ENCODE measurements at regions not wholly inside any gene's neighbourhood (a gene's known extent, or its start where the extent isn't known, plus 50 kb on each side); places are given as distances from the start of the nearest gene placed in this dataset.

DNA sequence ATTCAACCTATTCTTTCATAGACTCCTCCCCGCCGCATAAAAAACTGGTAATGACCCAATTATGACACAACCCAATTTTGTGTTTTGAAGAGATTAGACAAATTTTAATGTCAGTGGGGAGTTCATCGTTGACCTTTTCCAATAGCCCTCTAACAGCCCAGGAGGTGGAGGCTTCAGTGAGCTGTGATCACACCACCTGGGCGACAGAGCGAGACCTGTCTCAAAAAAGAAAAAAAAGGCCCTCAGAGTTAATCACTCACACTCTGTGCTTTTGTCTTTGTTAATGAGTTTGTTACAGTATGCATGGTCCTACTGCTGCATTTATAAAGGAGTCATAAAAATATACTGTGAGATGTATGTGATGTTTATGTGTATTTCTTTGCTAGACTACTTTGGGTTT, 510.6 kb downstream of the CPS1 start:
- no peak for DNase-seq
- ATAC-seq = no peak

GRCh38 chr2:211068108-211068780, 511.8 kb downstream of the CPS1 start:
- DNase-seq = no peak
- ATAC-seq = no peak

DNA sequence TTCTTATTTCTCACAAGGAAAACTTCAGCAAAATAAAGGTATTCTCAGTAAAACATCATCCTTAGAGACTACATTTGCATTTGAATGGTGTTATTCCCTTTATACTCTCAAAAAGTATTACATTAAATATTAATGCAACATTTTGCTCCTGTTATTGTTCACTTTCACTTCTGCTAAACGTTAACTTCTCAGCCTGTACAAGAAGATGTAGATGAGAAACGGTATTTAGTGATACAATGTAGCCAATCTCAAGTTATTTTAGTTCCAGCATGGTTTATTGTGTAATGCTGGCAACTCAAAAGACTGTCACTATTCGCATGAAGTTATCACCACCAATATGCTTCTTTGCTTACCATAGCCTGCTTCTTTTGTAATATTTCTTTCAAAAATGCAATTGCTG, 514.1 kb downstream of the CPS1 start:
- ATAC-seq = no peak

GRCh38 chr2:211077216-211077767, 520.9 kb downstream of the CPS1 start:
- DNase-seq = no peak
- no peak for ATAC-seq

More for the DNA sequence above, 514.1 kb downstream of the CPS1 start:
- no peak for DNase-seq

GRCh38 chr2:211084352-211084751, 528.0 kb downstream of the CPS1 start:
- no peak for ATAC-seq
- DNase-seq = no peak

DNA sequence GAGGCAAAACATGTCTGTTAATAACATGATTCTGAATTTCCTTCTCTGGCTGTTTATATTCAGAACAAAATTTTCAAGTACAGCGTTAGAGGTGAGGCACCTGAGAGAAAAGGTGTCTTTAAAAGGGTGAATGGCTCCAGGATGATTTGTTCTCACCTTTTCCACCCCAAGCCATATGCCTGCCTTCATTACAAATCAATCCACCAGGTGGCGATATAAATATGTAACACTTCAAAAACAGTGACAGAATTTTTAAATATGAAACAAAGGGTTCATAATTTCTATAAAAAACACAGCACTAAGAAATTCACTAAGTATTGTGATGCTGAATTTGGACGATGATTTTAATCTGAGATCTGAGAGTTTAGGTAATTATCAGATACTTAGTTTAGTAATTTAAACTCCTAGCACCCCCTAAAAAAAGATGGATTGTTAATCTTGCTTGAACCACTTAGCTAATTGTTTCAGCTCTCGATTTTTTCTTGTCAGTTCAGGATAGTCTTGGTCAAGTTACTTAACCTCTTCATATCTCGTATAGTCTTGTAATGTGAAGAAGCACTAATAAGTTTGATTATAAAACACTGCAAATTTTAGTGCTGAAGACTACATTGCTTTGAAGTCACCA, 528.8 kb downstream of the CPS1 start:
- ATAC-seq (no peak), DNase-seq (no peak)

DNA sequence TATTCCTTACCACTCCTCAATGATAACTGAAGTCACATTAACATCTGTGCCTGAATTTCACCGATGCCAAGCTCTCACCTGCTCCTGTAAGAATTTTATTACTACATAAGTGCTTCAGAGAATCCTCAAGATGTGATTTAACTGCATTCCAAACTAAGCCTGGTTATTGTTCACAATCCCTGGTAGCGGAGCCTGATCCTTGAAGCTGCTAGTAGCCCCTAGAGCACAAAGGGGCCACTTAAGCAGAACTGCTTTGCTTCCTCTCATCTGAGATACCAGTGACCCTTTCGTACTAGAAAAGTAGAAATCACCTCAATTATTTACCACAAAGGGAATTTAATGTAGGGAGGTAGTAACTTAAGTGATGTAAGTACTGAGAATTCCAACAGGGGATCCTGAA, 529.6 kb downstream of the CPS1 start:
- ATAC-seq (no peak), DNase-seq (no peak)

GRCh38 chr2:211089127-211089526, 532.7 kb downstream of the CPS1 start:
- DNase-seq = no peak
- no peak for ATAC-seq

DNA sequence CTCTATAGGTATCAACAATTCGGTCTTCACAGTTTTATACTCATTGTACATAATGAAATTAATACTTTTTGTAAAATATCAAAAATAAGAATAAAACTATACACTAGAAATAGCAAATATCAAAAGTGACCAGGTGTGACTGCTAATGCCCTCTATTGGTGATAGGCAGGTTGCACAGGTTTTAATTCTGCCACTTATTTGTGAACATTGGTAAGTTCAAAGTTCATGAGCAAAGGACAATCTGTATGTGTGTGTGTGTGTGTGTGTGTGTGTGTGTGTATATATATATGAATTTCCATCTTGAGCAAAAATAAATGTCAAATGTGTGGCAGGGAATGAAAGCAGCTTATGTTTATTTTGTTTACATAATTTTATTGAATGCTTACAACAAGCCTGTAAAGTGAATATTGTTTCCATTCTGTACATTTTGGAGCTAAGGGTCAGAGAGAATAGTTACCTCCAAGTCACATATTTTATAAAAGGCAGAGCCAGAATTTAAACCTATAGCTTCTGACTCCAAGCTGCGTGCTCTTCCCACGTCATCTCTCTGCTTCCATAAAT, 537.4 kb downstream of the CPS1 start:
- DNase-seq = no peak
- ATAC-seq = no peak

GRCh38 chr2:211103989-211104388, 547.6 kb downstream of the CPS1 start:
- ATAC-seq = no peak
- no peak for DNase-seq

DNA sequence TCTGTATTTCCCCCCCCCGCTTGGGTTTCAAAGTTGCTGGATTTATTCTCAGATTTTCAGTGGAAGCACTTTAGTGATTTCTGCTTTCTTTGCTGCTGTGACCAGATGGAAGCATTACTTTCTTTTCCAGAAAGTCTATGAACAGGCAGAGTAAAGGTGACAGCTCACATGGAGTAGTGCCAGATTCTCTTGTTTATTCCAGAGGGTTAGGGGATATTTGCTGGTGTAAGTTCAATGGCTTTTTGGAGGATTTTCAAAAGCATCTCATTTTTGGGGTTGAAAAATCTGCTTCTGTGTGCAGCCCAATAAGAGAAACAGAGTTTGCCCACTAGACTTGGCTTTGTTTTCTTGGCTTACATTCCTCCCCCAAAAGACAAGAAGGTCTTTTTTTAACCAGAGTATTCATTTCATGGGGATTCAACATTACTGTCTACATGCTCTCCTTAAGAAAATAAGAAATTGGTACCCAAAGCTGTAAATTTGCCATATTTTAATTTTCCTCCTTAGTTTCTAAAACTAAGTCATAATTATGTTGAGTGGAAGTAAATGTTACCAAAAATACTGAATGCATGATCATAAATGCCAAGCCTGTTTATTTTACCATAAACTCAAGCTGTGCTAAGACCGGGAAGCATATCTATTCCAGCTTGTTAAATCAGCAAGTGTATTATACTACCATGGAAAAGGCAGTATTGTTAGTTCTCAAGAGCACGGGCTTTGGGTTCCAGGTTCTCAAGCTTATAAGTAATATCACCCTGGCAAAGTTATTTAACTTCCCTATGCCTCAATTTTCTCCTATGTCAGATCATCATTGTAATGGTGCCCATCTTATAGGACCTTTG, 557.2 kb downstream of the CPS1 start:
- DNase-seq (no peak), ATAC-seq (no peak)

DNA sequence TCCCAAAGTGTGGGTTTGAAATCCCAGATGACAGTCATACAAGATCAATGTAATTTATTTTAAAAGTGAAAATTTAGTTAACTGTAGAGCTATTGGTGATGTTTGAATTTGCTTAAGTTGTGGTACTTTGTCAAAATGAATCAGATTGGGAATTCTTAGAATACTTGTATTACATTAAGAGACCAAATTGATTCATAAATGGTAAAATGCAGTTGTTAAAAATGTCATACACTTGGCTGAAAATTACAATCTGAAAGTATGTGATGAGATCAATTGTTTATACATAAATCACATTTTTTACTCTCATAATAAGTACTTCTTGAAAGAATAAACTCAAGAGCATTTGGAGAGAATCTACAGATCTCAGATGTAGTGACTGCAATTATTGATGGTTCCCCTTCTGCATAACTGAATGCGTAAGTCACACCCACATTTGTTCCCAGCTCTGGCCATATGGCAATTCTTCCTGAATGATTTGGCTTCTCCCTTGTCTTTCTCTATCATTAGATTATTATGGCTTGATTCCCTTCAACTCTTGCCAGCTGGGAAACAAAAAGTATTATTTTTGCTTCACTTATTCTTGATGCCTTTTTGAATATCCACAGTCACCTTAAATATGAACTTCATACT, 558.5 kb downstream of the CPS1 start:
- ATAC-seq (no peak), DNase-seq (no peak)

GRCh38 chr2:211117026-211117425, 560.6 kb downstream of the CPS1 start:
- DNase-seq (no peak), ATAC-seq (no peak)

GRCh38 chr2:211126256-211126655, 569.9 kb downstream of the CPS1 start:
- ATAC-seq (no peak), DNase-seq (no peak)

- no peak for DNase-seq
- no peak for ATAC-seq
Observed at GRCh38 chr2:211127501-211127900, 571.1 kb downstream of the CPS1 start.

DNA sequence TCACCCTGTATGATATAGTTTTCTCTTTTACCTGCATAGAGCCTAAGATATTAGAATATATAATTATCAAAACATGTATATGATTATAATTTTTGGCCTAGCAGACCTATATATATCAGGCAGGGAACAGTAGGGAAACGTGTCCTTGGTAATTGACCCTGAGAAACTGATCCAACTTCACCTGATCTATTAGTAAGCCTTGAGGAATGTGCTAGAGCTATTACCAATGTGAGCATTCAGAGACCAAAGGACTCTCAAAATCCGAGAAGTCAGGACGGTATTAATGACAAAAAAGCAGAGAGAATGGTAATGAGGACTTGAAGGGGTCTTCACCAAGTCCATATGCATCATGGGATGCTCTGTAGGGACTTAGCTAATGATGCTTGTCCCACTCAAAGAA, 571.9 kb downstream of the CPS1 start:
- ATAC-seq (no peak), DNase-seq (no peak)

DNA sequence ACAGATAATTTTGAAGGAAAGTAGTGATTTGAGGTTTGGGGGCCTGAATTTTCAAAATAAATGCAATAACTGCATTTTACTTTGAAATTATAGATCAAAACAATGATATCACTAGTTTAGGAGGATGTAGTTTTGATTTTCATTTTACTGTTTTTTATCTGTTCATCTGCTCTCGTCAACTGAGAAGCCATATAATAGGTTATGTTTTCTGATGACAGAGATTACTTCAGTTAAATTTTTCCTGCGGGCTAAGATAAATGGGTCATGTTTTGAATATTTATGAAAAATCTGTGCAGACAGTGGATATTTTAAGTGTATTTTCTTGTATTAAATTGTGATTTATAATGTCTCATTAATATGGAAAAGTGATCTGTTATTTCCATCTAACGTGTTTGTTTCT, 573.4 kb downstream of the CPS1 start:
- DNase-seq = no peak
- ATAC-seq = no peak

DNA sequence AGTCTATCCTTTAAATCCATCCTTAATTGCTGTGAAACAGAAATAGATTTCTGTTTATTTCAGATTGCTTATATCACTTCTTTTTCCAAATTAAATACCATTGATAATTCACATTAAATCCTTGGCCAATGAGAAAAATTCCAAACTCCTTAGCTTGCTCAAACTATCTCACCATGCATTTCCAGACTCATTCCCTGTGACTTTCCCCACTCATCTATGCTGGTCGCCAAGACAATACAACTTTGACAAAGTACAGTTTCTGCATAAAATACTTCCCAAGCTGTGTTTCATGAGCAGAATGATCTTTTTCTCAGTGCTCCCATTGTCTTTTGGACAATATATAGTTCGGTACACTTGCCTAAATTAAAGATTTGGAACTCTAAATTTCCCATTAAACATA, 575.6 kb downstream of the CPS1 start:
- ATAC-seq (no peak), DNase-seq (no peak)

GRCh38 chr2:211132573-211132972, 576.2 kb downstream of the CPS1 start:
- ATAC-seq = no peak

DNA sequence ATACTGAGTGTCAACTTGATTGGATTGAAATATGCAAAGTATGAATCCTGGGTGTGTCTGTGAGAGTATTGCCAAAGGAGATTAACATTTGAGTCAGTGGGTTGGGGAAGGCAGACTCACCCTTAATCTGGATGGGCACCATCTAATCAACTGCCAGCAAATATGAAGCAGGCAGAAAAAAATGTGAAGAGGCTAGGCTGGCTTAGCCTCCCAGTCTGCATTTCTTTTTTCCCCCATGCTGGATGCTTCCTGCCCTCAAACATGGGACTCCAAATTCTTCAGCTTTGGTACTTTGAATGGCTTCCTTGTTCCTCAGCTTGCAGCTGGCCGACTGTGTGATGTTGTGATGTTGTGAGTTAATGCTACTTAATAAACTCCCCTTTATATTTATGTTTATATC, 577.4 kb downstream of the CPS1 start:
- DNase-seq = no peak
- no peak for ATAC-seq

More at GRCh38 chr2:211132573-211132972, 576.2 kb downstream of the CPS1 start:
- no peak for DNase-seq

GRCh38 chr2:211138551-211138950, 582.2 kb downstream of the CPS1 start:
- DNase-seq (no peak), ATAC-seq (no peak)

DNA sequence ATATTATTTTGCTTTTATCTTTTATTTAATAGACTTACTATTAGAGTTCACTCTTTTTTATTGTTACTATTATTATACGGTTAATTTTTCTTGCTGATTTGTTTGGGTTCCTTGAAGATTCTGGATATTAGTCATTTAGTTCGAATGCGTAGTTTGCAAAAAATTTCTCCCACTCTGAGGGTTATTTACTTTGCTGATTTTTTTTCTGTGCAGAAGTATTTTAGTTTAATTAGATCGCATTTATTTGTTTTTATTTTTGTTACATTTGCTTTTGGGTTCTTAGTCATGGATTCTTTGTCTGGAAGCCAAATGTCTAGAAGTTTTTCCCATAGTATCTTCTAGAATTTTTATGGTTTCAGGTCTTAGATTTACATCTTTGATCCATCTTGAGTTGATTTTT, 585.2 kb downstream of the CPS1 start:
- DNase-seq (no peak), ATAC-seq (no peak)

All from stimulated activated naive CD8-positive, alpha-beta T cell treated with anti-CD3 and anti-CD28 coated beads, Interleukin-15, Interleukin-2, amounts not matched to agents 100 U/mL and 50 U/mL, for 24 hours (primary cell).